ENCODE measurements at regions not wholly inside any gene's neighbourhood (a gene's known extent, or its start where the extent isn't known, plus 50 kb on each side); places are given as distances from the start of the nearest gene placed in this dataset.

DNA sequence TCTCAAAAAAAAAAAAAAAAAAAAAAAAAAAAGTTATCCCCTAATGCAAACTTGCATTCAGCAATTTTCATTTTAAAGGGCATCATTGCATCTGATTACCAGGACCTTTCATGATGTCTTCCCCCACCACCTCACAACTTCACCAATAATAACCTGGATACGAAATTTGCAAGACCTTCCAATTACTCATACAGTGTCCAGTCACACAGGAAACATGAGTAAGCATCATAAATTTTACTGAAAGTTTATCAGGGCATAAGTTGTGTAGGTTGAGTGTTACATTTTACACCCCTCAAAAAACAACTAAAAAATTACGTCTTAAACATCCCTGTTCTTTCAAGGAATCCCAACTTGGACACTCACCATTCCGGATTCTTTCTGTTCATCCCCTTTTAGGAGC, 79.1 kb upstream of the ANKEF1 start (continued):
- TF ChIP-seq, protein P1, sequence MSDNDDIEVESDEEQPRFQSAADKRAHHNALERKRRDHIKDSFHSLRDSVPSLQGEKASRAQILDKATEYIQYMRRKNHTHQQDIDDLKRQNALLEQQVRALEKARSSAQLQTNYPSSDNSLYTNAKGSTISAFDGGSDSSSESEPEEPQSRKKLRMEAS (IDR thresholded peaks at IDR 0.05; ENCODE audit: low read depth), result no peak
- TF ChIP-seq, protein P2, sequence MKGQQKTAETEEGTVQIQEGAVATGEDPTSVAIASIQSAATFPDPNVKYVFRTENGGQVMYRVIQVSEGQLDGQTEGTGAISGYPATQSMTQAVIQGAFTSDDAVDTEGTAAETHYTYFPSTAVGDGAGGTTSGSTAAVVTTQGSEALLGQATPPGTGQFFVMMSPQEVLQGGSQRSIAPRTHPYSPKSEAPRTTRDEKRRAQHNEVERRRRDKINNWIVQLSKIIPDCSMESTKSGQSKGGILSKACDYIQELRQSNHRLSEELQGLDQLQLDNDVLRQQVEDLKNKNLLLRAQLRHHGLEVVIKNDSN (IDR thresholded peaks at IDR 0.05; ENCODE audit: borderline replicate concordance, low read depth), result no peak

DNA sequence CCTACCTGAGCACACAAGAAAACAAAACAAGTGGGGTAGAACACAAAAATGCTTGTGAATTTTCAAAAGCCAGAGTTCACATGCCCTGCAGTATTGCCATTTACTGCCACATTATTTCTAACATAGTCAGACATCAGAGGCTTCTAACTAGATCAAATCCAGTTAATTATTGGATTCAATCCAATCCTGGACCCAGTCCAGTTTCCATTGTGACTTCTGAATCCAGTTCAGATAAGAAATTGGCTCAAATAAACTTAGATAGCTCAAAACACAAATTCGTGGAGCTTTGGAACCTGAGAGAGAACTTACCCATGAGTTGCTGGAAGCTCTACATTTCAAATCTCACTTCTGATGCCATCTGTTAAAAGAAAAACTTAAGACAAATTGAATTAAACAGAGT, 85.2 kb upstream of the ANKEF1 start:
- WGBS (ENCODE audit: low lambda C conversion rate), result 0% methylated on average over 1 of the region's 1 CpG
- CTCF ChIA-PET, result interaction anchor here (1.0 to 3.7 kb wide), 5 partner anchors 11 to 332 kb away, joined by 3 to 10 read pairs (median 8); no protein-coding TSS in a partner anchor

More for the DNA sequence above, 85.2 kb upstream of the ANKEF1 start:
- no peaks in the 10 kb centered on the region for H4K20me1 ChIP-seq (ENCODE audit: insufficient read depth)
- no peak overlapping the region for H3K27ac ChIP-seq (ENCODE audit: low read depth in 2 of 2, low read length in 1 of 2)
- H3K4me3 ChIP-seq (ENCODE audit: low read depth in 2 of 2, low read length in 1 of 2), result no peak overlapping the region
- no peak overlapping the region for H3K9ac ChIP-seq
- H3K27me3 ChIP-seq (ENCODE audit: insufficient read depth), result no peaks in the 10 kb centered on the region
- H3K4me1 ChIP-seq (ENCODE audit: control insufficient read depth in 1 of 2, insufficient read depth in 2 of 2, low read depth in 1 of 2, low read length in 1 of 2), result no peaks in the 10 kb centered on the region; a peak in 1 of 4 replicates
- H3K4me2 ChIP-seq, result no peak overlapping the region
- no peaks in the 10 kb centered on the region for H3K36me3 ChIP-seq (replicated peaks in 1 of 2; ENCODE audit: control insufficient read depth in 1 of 2, insufficient read depth in 2 of 2, low read length in 1 of 2)
- no peak for TF ChIP-seq MEF2A (IDR thresholded peaks at IDR 0.05; ENCODE audit: borderline replicate concordance, low read depth)
- TF ChIP-seq GABPA (IDR thresholded peaks at IDR 0.05; ENCODE audit: low read depth), result no peak
- no peak for TF ChIP-seq EP300 (IDR thresholded peaks at IDR 0.05; ENCODE audit: borderline replicate concordance in 1 of 2, low read depth in 1 of 2, low read length in 1 of 2)
- TF ChIP-seq, protein P3, sequence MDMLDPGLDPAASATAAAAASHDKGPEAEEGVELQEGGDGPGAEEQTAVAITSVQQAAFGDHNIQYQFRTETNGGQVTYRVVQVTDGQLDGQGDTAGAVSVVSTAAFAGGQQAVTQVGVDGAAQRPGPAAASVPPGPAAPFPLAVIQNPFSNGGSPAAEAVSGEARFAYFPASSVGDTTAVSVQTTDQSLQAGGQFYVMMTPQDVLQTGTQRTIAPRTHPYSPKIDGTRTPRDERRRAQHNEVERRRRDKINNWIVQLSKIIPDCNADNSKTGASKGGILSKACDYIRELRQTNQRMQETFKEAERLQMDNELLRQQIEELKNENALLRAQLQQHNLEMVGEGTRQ (IDR thresholded peaks at IDR 0.05; ENCODE audit: borderline replicate concordance, low read depth, low read length), result no peak
- TF ChIP-seq, protein P2 (IDR thresholded peaks at IDR 0.05; ENCODE audit: borderline replicate concordance, low read depth), result no peak
- TF ChIP-seq MXI1 (IDR thresholded peaks at IDR 0.05; ENCODE audit: low read depth, low read length), result no peak
- TF ChIP-seq EZH2phosphoT487 (IDR thresholded peaks at IDR 0.05; ENCODE audit: borderline replicate concordance, low read depth), result no peak
- TF ChIP-seq SIN3A (IDR thresholded peaks at IDR 0.05; ENCODE audit: borderline replicate concordance, low read depth, low read length), result no peak
- TF ChIP-seq, protein P4, sequence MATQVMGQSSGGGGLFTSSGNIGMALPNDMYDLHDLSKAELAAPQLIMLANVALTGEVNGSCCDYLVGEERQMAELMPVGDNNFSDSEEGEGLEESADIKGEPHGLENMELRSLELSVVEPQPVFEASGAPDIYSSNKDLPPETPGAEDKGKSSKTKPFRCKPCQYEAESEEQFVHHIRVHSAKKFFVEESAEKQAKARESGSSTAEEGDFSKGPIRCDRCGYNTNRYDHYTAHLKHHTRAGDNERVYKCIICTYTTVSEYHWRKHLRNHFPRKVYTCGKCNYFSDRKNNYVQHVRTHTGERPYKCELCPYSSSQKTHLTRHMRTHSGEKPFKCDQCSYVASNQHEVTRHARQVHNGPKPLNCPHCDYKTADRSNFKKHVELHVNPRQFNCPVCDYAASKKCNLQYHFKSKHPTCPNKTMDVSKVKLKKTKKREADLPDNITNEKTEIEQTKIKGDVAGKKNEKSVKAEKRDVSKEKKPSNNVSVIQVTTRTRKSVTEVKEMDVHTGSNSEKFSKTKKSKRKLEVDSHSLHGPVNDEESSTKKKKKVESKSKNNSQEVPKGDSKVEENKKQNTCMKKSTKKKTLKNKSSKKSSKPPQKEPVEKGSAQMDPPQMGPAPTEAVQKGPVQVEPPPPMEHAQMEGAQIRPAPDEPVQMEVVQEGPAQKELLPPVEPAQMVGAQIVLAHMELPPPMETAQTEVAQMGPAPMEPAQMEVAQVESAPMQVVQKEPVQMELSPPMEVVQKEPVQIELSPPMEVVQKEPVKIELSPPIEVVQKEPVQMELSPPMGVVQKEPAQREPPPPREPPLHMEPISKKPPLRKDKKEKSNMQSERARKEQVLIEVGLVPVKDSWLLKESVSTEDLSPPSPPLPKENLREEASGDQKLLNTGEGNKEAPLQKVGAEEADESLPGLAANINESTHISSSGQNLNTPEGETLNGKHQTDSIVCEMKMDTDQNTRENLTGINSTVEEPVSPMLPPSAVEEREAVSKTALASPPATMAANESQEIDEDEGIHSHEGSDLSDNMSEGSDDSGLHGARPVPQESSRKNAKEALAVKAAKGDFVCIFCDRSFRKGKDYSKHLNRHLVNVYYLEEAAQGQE (IDR thresholded peaks at IDR 0.05; ENCODE audit: low read depth, low read length), result no peak
- POLR2A ChIA-PET, result no interaction called here
- no peaks in the 10 kb centered on the region for H3K9me2 ChIP-seq
- no peaks in the 10 kb centered on the region for H3K9me3 ChIP-seq
- no peaks in the 10 kb centered on the region for H3F3A ChIP-seq (replicated peaks; ENCODE audit: insufficient read depth)
- no peak for DNase-seq
- H2AFZ ChIP-seq (ENCODE audit: low read depth), result no peak overlapping the region
- no peaks in the 10 kb centered on the region for H3K79me2 ChIP-seq (ENCODE audit: insufficient read depth)

Measured in SK-N-SH (cell line).